CD8-positive, alpha-beta memory T cell (primary cell): ENCODE measurements at regions not wholly inside any gene's neighbourhood (a gene's known extent, or its start where the extent isn't known, plus 50 kb on each side); places are given as distances from the start of the nearest gene placed in this dataset.

ENCODE experiments used
- CTCF ChIA-PET: fragments of 350-600 bp; sonication (Branson Sonifier 250); formaldehyde crosslinking; loops from one replicate; lab custom pipeline; 2021; ENCODE audit warnings: antibody characterized with exemption; lab: Charles Lee
- POLR2A ChIA-PET: fragments of 350-600 bp; sonication (Branson Sonifier 250); formaldehyde crosslinking; loops from one replicate; lab custom pipeline; 2021; ENCODE audit warnings: antibody characterized with exemption; lab: Charles Lee
- DNase-seq, 5 donors: peaks; one replicate each; pipeline versions ENCODE4 v3.0.0 to v3.0.0-alpha.2; 2020 to 2022; ENCODE audit warnings: mixed read lengths in 1 of 5
- H3K27ac ChIP-seq: one replicate; pipeline ENCODE4 v1.7.0; 2013; ENCODE audit warnings: low read depth, mild to moderate bottlenecking, low read length, moderate library complexity
- H3K27me3 ChIP-seq: 2 replicates; pipeline ENCODE4 v1.7.0; 2013; ENCODE audit warnings: low read length, mild to moderate bottlenecking; ENCODE audit not compliant: insufficient read depth, poor library complexity, severe bottlenecking
- H3K36me3 ChIP-seq: 2 replicates; pipeline ENCODE4 v1.7.0; 2013; ENCODE audit warnings: mild to moderate bottlenecking, low read length, moderate library complexity; ENCODE audit not compliant: insufficient read depth
- H3K4me1 ChIP-seq: 2 replicates; pipeline ENCODE4 v1.7.0; 2013; ENCODE audit warnings: mild to moderate bottlenecking, low read length, moderate library complexity; ENCODE audit not compliant: insufficient read depth
- H3K4me3 ChIP-seq: 2 replicates; pipeline ENCODE4 v1.7.0; 2013; ENCODE audit warnings: mild to moderate bottlenecking, low read length
- H3K9me3 ChIP-seq: 2 replicates; pipeline ENCODE4 v1.7.0; 2013; ENCODE audit warnings: mild to moderate bottlenecking, low read length
- H3K27ac Mint-ChIP-seq, 8 donors: one replicate each; pipeline ENCODE4 v1.8.0; 2020 to 2021; ENCODE audit warnings: mixed read lengths in 8 of 8, mild to moderate bottlenecking in 6 of 8, inconsistent platforms in 3 of 8, moderate library complexity in 3 of 8
- H3K27me3 Mint-ChIP-seq, 2 donors: one replicate each; pipeline ENCODE4 v1.8.0; 2020 to 2021; ENCODE audit warnings: mixed read lengths in 2 of 2, mild to moderate bottlenecking in 1 of 2, moderate library complexity in 1 of 2
- H3K36me3 Mint-ChIP-seq, 3 donors: one replicate each; pipeline ENCODE4 v1.8.0; 2020 to 2021; ENCODE audit warnings: mixed read lengths in 3 of 3, inconsistent platforms in 1 of 3, mild to moderate bottlenecking in 1 of 3
- H3K4me1 Mint-ChIP-seq, 3 donors: one replicate each; pipeline ENCODE4 v1.8.0; 2020 to 2021; ENCODE audit warnings: mixed read lengths in 3 of 3, inconsistent platforms in 1 of 3, mild to moderate bottlenecking in 1 of 3
- H3K4me3 Mint-ChIP-seq, 7 donors: one replicate each; pipeline ENCODE4 v1.8.0; 2020 to 2021; ENCODE audit warnings: mixed read lengths in 7 of 7, mild to moderate bottlenecking in 6 of 7, moderate library complexity in 4 of 7, inconsistent platforms in 2 of 7
- H3K9me3 Mint-ChIP-seq, 5 donors: one replicate each; pipeline ENCODE4 v1.8.0; 2020 to 2022; ENCODE audit warnings: mixed read lengths in 5 of 5, mild to moderate bottlenecking in 3 of 5, moderate library complexity in 2 of 5, inconsistent platforms in 1 of 5

DNA sequence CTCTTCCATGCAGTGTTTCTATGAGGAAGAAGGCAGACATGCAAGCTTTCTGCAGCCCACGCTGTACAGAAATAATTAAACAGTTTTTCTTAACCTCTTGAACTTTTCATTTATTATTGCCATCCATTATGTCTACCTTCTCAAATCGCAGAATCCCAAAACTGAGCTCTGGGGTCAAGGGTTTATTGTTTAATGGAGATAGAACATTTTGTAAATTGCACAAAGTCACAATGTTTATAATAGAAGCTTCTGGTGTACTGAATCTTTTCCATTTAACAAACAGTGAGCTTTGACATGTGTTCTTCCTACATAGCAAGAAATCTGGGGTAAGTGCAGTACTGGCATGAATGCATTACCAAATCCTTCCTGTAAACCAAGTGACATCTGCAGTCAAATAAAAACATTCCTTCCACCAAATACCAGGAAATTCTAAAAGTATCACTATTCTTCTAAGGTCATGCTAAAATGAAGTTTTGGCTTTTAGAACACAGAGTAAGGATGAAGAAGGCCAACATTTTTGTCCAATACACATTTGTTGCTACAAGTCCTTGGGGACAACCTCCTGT, 385.3 kb upstream of the DDHD1 start:
- H3K27ac ChIP-seq, result no peak overlapping the region
- no peaks in the 10 kb centered on the region for H3K4me1 ChIP-seq
- no peaks in the 10 kb centered on the region for H3K9me3 ChIP-seq
- Mint-ChIP-seq H3K4me1 (no peaks in the 10 kb centered on the region), H3K27me3 (no peaks in the 10 kb centered on the region), H3K27ac (no peak overlapping the region), H3K36me3 (no peaks in the 10 kb centered on the region), H3K9me3 (no peaks in the 10 kb centered on the region), H3K4me3 (no peak overlapping the region)
- no peak overlapping the region for H3K4me3 ChIP-seq
- DNase-seq, result no peak
- no peaks in the 10 kb centered on the region for H3K27me3 ChIP-seq
- POLR2A ChIA-PET, result no interaction called here
- H3K36me3 ChIP-seq, result no peaks in the 10 kb centered on the region
- CTCF ChIA-PET, result no interaction called here

DNA sequence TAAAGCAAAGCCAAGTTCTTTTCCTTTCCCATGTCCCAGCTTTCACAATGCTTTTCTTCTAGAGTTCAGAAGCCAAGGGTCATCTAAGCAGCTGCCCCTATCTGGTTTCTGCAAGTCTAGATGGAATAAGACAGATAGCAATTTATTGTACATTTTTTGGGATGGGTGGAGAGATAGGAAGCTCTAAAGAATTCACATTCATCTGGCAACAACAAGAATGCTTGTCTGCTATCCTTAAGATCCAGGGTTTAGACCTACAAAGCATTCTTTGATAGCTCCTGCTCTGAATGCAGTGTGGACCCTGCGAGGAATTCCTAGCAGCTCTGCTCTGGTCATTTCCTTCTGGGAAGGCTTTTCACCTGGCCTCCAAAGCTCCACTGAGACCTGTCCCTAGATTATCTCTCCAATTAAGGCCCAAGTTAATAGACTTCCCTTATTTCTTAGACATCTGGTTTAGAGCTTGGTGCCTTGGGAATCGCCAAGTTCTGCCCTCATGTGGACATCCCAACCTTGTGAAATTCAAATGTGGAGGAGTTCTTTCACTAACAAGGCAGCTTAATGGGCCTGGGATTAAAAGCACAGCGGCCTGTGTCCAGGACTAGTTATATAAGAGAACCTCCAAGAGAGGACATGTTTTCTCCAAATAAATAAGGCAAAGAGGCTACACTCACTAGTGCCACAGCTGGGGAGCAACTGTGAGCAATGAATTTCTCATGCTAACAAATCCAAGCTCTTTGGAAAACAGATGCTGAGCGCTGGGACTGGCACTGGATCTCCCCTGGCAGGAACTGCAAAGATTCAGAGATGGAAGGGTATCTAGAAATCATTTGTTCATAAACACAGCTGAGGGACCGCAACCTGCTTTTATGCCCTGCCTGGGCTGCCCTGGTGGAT, 384.5 kb upstream of the DDHD1 start:
- POLR2A ChIA-PET, result no interaction called here
- CTCF ChIA-PET, result no interaction called here

DNA sequence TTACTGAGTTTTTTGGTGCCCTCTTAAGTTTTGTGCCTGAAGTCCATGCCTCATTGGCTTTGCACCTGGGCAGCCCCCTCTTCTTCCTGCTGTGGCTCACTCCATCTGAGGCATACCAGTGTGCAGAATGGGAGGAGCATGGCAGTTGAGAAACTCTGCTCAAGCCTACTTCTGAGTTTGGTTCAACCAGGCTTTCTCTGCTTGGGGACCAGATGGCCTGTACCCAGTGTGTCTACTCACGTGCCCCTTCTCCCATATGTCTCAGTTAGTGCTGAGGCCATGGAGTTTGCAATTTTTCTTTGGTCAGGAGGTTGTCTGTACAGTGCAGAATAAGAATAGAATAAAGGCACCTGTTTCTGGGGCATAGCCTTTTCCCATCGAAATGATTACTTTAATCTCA, 383.3 kb upstream of the DDHD1 start:
- Histone ChIP-seq H3K27ac (no peak overlapping the region), H3K4me3 (no peak overlapping the region), H3K4me1 (no peaks in the 10 kb centered on the region), H3K9me3 (no peaks in the 10 kb centered on the region), H3K36me3 (no peaks in the 10 kb centered on the region), H3K27me3 (no peaks in the 10 kb centered on the region)
- POLR2A ChIA-PET, result no interaction called here
- CTCF ChIA-PET, result no interaction called here
- no peak overlapping the region for H3K27ac Mint-ChIP-seq
- no peaks in the 10 kb centered on the region for H3K27me3 Mint-ChIP-seq
- H3K36me3 Mint-ChIP-seq, result no peaks in the 10 kb centered on the region
- H3K4me1 Mint-ChIP-seq, result no peaks in the 10 kb centered on the region
- no peak for DNase-seq
- no peaks in the 10 kb centered on the region for H3K9me3 Mint-ChIP-seq
- no peak overlapping the region for H3K4me3 Mint-ChIP-seq

More for the DNA sequence above, 384.5 kb upstream of the DDHD1 start:
- DNase-seq, result no peak
- Mint-ChIP-seq H3K4me3 (no peak overlapping the region), H3K4me1 (no peaks in the 10 kb centered on the region), H3K27me3 (no peaks in the 10 kb centered on the region), H3K36me3 (no peaks in the 10 kb centered on the region), H3K27ac (no peak overlapping the region), H3K9me3 (no peaks in the 10 kb centered on the region)
- Histone ChIP-seq H3K27ac (no peak overlapping the region), H3K9me3 (no peaks in the 10 kb centered on the region), H3K27me3 (no peaks in the 10 kb centered on the region), H3K36me3 (no peaks in the 10 kb centered on the region), H3K4me1 (no peaks in the 10 kb centered on the region), H3K4me3 (no peak overlapping the region)

DNA sequence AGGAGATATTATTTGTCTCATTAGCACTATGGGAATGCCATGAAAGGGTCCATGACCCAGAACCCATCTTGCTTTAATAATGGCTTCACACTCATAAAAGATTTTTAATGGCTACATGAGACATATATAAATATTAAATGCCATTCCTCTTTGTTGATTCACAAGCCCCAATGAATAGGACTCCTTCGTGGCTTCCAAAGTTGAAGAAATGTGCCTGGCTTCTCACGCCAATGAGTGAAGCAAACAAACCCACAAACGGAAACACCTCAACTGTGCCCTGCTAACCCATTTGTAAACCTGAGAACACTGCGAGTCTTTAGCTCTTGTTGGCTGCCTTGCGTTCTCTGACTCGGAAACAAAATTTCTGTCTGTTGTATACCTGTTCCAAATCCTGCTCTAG, 381.7 kb upstream of the DDHD1 start:
- ChIA-PET CTCF (no interaction called here), POLR2A (no interaction called here)

DNA sequence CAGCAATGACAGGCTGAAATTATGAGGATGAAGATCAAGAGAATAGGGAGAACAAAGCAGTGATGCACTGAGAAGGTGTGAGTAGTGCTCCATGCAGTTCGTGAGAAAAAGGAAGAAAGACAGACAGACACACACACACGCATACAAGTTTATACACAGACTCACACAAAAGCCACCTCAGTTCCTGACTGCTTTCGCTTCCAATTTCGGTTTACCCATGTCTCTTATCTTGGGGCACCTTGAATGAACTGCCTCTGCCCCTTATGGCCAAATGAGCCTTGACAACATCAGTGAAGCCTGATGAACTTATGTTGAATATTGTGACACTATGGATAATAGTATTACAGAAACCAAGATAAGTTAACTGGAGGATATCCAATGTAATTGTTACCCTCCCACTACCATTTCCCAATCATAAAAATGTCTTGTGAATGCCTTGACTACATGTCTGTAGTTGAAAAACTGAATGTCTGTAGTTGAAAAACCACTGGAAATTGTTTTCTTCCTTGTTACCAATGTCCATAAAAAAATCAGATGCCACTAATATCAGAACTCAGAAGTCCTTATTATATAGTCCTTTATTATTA, 380.4 kb upstream of the DDHD1 start:
- Histone ChIP-seq H3K27me3 (no peaks in the 10 kb centered on the region), H3K4me3 (no peak overlapping the region), H3K27ac (no peak overlapping the region), H3K9me3 (no peaks in the 10 kb centered on the region), H3K4me1 (no peaks in the 10 kb centered on the region), H3K36me3 (no peaks in the 10 kb centered on the region)
- Mint-ChIP-seq H3K27me3 (no peaks in the 10 kb centered on the region), H3K4me1 (no peaks in the 10 kb centered on the region), H3K4me3 (no peak overlapping the region), H3K9me3 (peaks cover 0 to 2% (median 0%) of the 10 kb centered on the region in 5 donors), H3K36me3 (peaks cover 0 to 6% (median 1%) of the 10 kb centered on the region in 3 donors), H3K27ac (no peak overlapping the region)
- POLR2A ChIA-PET, result no interaction called here
- no peak for DNase-seq
- CTCF ChIA-PET, result no interaction called here

More for the DNA sequence above, 381.7 kb upstream of the DDHD1 start:
- Histone ChIP-seq H3K36me3 (no peaks in the 10 kb centered on the region), H3K9me3 (no peaks in the 10 kb centered on the region), H3K27me3 (no peaks in the 10 kb centered on the region), H3K4me3 (no peak overlapping the region), H3K4me1 (no peaks in the 10 kb centered on the region), H3K27ac (no peak overlapping the region)
- H3K27me3 Mint-ChIP-seq, result no peaks in the 10 kb centered on the region
- peaks cover 0 to 1% (median 0%) of the 10 kb centered on the region in 3 donors for H3K36me3 Mint-ChIP-seq
- H3K4me1 Mint-ChIP-seq, result no peaks in the 10 kb centered on the region
- no peak overlapping the region for H3K4me3 Mint-ChIP-seq
- H3K9me3 Mint-ChIP-seq, result no peaks in the 10 kb centered on the region
- H3K27ac Mint-ChIP-seq, result no peak overlapping the region
- DNase-seq, result no peak

DNA sequence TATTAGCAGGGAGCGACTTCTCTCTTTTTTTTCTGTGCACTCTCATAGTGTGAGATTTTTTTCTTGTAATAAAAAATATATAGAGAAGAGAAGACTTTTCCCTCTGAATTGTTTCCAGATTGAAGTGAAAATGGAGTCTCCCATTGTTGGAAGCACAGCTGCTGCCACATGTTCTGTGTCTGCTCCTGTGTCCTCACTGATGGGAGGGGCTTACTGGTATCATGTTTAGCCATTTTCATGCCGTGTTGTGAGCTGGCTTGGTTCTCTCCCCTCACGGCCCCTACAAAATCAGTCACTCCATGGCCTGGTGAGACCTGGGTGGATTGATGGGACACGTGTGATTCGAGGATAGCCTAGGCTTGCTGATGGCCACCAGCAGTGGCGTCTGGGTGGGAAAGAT, 379.7 kb upstream of the DDHD1 start:
- ChIA-PET CTCF (no interaction called here), POLR2A (no interaction called here)
- H3K27me3 Mint-ChIP-seq, result no peaks in the 10 kb centered on the region
- peaks cover 0 to 3% (median 0%) of the 10 kb centered on the region in 5 donors for H3K9me3 Mint-ChIP-seq
- H3K9me3 ChIP-seq, result no peaks in the 10 kb centered on the region
- H3K36me3 Mint-ChIP-seq, result peaks cover 0 to 6% (median 1%) of the 10 kb centered on the region in 3 donors
- no peak overlapping the region for H3K27ac Mint-ChIP-seq
- H3K4me1 ChIP-seq, result no peaks in the 10 kb centered on the region
- H3K36me3 ChIP-seq, result no peaks in the 10 kb centered on the region
- no peak overlapping the region for H3K4me3 Mint-ChIP-seq
- H3K27ac ChIP-seq, result no peak overlapping the region
- no peak overlapping the region for H3K4me3 ChIP-seq
- H3K4me1 Mint-ChIP-seq, result no peaks in the 10 kb centered on the region
- no peaks in the 10 kb centered on the region for H3K27me3 ChIP-seq
- no peak for DNase-seq

DNA sequence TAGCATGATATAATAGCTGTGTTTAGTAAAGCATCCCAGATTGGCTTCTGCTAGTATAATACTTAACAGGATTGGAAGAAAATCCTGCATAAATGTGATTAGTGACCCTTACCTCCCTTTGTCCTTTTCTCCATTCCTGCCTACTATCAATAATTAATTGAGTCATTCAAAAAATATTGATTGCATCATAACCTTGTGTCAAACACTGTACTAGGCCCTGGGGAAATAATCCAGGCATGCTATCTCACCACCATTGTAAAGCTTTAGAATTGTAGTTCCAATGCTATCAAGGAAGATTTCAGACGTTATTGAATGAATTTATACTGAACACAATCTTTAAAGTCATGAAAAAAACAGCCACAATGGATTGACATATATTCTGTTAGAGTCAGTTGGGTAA, 378.6 kb upstream of the DDHD1 start:
- Histone ChIP-seq H3K27me3 (no peaks in the 10 kb centered on the region), H3K9me3 (no peaks in the 10 kb centered on the region), H3K27ac (no peak overlapping the region), H3K36me3 (no peaks in the 10 kb centered on the region), H3K4me1 (no peaks in the 10 kb centered on the region), H3K4me3 (no peak overlapping the region)
- Mint-ChIP-seq H3K36me3 (peaks cover 0 to 12% (median 1%) of the 10 kb centered on the region in 3 donors), H3K9me3 (peaks cover 0 to 3% (median 0%) of the 10 kb centered on the region in 5 donors), H3K4me1 (no peaks in the 10 kb centered on the region), H3K27ac (no peak overlapping the region), H3K4me3 (no peak overlapping the region), H3K27me3 (no peaks in the 10 kb centered on the region)
- POLR2A ChIA-PET, result no interaction called here
- CTCF ChIA-PET, result no interaction called here
- DNase-seq, result no peak

DNA sequence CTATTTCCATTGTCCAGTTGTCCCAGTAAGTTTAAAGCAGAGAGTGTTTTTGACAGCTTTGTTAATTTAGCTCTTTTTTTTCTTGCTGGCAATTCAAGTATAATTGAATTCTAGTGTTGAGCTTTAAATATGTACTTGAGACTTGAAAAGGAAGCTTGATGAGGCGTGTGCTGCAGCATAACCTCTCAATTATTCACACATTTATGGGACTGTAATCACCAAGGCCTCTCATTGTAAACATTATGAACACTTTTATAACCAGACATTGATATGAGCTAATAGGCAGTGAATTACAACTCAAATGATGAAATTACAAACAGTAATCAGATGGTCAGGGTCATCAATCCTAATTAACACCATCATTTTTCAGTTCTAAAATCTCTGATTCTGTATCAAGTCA, 378.0 kb upstream of the DDHD1 start:
- Histone ChIP-seq H3K4me3 (no peak overlapping the region), H3K4me1 (no peaks in the 10 kb centered on the region), H3K27ac (no peak overlapping the region), H3K36me3 (no peaks in the 10 kb centered on the region), H3K27me3 (no peaks in the 10 kb centered on the region), H3K9me3 (no peaks in the 10 kb centered on the region)
- CTCF ChIA-PET, result no interaction called here
- no peak for DNase-seq
- peaks cover 0 to 17% (median 1%) of the 10 kb centered on the region in 3 donors for H3K36me3 Mint-ChIP-seq
- H3K4me3 Mint-ChIP-seq, result no peak overlapping the region
- peaks cover 0 to 5% (median 0%) of the 10 kb centered on the region in 5 donors for H3K9me3 Mint-ChIP-seq
- H3K27ac Mint-ChIP-seq, result no peak overlapping the region
- POLR2A ChIA-PET, result no interaction called here
- H3K4me1 Mint-ChIP-seq, result no peaks in the 10 kb centered on the region
- no peaks in the 10 kb centered on the region for H3K27me3 Mint-ChIP-seq
